ENCODE measurements at regions not wholly inside any gene's neighbourhood (a gene's known extent, or its start where the extent isn't known, plus 50 kb on each side); places are given as distances from the start of the nearest gene placed in this dataset.

- TF ChIP-seq CTCF (IDR thresholded peaks at IDR 0.05; ENCODE audit: poor library complexity) (no peak), EZH2 (IDR thresholded peaks at IDR 0.05; ENCODE audit: borderline replicate concordance) (no peak)
Observed at GRCh38 chr15:91790836-91791235, 62.7 kb upstream of the SLCO3A1 start.

Measured in hepatocyte (in vitro differentiated cells).